LNCaP clone FGC (cell line): ENCODE measurements at regions not wholly inside any gene's neighbourhood (a gene's known extent, or its start where the extent isn't known, plus 50 kb on each side); places are given as distances from the start of the nearest gene placed in this dataset.

Experiments
- DNase-seq: peaks from one replicate; pipeline ENCODE4 v3.0.0-alpha.2; 2011; ENCODE audit warnings: low read depth
- H3K4me3 ChIP-seq: 2 replicates; pipeline ENCODE4 v1.5.1; 2011; ENCODE audit warnings: mild to moderate bottlenecking, low read depth, low read length, control low read depth
- CTCF ChIP-seq: IDR thresholded peaks from 2 replicates; pipeline ENCODE4 v1.5.1; 2012; ENCODE audit warnings: mild to moderate bottlenecking; ENCODE audit not compliant: control insufficient read depth, insufficient read depth; ENCODE audit errors: extremely low read depth

- no peak overlapping the region for H3K4me3 ChIP-seq
- TF ChIP-seq CTCF: no peak
- no peak for DNase-seq
These were observed 52.0 kb upstream of the TANC2 start for GRCh38 chr17:62913991-62914570.

- DNase-seq: no peak
- TF ChIP-seq CTCF: no peak
- H3K4me3 ChIP-seq: no peak overlapping the region
These were observed 53.7 kb upstream of the TANC2 start for GRCh38 chr17:62912363-62912762.

- DNase-seq: no peak
- no peak overlapping the region for H3K4me3 ChIP-seq
- no peak for TF ChIP-seq CTCF
These were observed 54.9 kb upstream of the TANC2 start for GRCh38 chr17:62911114-62911513.

GRCh38 chr17:62910277-62910676, 55.8 kb upstream of the TANC2 start:
- no peak for TF ChIP-seq CTCF
- no peak for DNase-seq
- H3K4me3 ChIP-seq: no peak overlapping the region

- TF ChIP-seq CTCF: no peak
- DNase-seq: no peak
- no peak overlapping the region for H3K4me3 ChIP-seq
These were observed 58.1 kb upstream of the TANC2 start for GRCh38 chr17:62907961-62908360.

GRCh38 chr17:62906881-62907280, 59.2 kb upstream of the TANC2 start:
- no peak overlapping the region for H3K4me3 ChIP-seq
- no peak for TF ChIP-seq CTCF
- DNase-seq: no peak

- no peak for TF ChIP-seq CTCF
- DNase-seq: no peak
- no peak overlapping the region for H3K4me3 ChIP-seq
These were observed 60.8 kb upstream of the TANC2 start for GRCh38 chr17:62905233-62905632.
